IPS-15b (cell line): ENCODE measurements at regions not wholly inside any gene's neighbourhood (a gene's known extent, or its start where the extent isn't known, plus 50 kb on each side); places are given as distances from the start of the nearest gene placed in this dataset.
"Not testable (repeated sequence)": the region's sequence is repeated elsewhere in the genome, so short reads cannot be mapped to it uniquely, and the experiment has no call there.

Experiments
- H3K27me3 ChIP-seq: one replicate; pipeline ENCODE4 v1.6.1; 2013; ENCODE audit warnings: low read length; ENCODE audit not compliant: control insufficient read depth, insufficient read depth
- H3K36me3 ChIP-seq: one replicate; pipeline ENCODE4 v1.6.1; 2013; ENCODE audit warnings: low read length; ENCODE audit not compliant: control insufficient read depth, insufficient read depth
- H3K4me1 ChIP-seq: one replicate; pipeline ENCODE4 v1.6.1; 2013; ENCODE audit warnings: mild to moderate bottlenecking, low read length; ENCODE audit not compliant: control insufficient read depth, insufficient read depth
- H3K4me3 ChIP-seq: one replicate; pipeline ENCODE4 v1.5.1; 2013; ENCODE audit warnings: low read depth, low read length
- H3K9ac ChIP-seq: one replicate; pipeline ENCODE4 v1.6.1; 2013; ENCODE audit warnings: low read depth, mild to moderate bottlenecking, low read length
- H3K9me3 ChIP-seq: one replicate; pipeline ENCODE4 v1.6.1; 2013; ENCODE audit warnings: mild to moderate bottlenecking, low read length; ENCODE audit not compliant: control insufficient read depth, insufficient read depth

DNA sequence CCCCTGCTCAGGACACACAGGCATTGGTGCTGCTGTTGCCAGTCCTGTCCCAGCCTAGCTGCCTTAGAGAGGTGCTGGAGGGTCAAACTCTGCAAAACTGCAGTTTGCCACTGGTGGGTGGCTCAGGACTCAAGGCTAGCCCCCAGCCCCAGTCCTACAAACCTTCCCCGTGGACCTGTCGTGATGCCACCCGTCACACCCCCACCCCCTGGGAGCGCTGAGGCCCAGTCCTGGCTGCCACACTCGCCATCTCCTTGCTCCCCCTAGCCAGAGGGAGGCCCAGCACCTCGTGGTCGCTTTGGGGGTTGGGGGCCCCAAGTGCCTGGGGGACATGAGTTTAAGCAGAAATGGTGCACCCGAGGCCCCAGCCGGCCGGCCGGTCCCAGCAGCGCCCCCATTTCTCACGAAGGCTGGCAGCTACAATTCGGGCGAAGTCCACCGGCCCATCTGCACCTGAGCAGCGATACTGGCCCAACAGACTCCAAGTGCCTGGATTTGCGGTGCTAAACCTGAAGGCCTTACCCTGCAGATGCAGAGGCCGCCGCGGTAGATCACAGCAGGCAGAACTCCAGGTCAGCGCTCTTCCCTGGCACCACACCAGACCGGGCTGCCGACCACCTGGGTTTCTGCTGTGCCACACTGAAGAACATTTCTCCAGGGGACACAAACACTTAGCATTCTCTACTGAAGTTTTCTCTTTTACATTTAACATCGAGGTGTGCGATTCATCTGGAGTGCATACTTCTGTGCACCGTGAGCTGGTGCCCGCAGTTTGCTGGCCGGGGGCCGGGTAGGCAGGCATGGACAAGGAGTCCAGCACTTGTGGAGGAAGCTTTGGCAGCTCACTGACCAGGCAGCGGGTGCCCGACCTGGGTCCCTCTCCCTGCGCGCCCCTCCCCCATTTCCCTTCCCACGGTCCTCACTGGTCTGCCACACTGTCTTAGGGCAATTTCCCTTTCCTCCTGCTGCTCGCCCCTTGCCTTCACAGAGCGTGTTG lies 130.0 kb downstream of the KCNJ12 start:
- Histone ChIP-seq H3K4me1 (no peaks in the 10 kb centered on the region), H3K36me3 (no peaks in the 10 kb centered on the region), H3K27me3 (peaks cover 15% of the 10 kb centered on the region), H3K9me3 (no peaks in the 10 kb centered on the region), H3K9ac (no peak overlapping the region), H3K4me3 (no peak overlapping the region)

DNA sequence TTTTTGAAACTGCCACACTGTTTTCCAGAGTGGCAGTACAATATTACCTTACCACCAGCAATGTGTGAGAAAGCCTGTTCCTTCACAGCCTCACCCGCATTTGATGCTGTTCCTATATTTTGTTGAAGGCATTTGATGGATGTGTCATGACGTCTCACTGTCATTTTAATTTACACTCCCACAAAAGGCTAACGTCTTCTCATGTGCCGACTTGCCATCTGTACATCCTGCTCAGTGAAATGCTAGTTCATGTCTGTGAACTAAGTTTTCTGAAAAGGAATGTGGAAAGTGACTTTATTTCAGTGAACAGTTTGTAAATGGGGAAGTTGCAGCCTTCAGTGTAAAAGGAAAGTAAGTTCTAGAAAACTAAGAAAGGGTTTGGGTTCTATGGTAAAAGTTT lies 131.6 kb downstream of the KCNJ12 start:
- not testable (repeated sequence) for H3K4me3 ChIP-seq

DNA sequence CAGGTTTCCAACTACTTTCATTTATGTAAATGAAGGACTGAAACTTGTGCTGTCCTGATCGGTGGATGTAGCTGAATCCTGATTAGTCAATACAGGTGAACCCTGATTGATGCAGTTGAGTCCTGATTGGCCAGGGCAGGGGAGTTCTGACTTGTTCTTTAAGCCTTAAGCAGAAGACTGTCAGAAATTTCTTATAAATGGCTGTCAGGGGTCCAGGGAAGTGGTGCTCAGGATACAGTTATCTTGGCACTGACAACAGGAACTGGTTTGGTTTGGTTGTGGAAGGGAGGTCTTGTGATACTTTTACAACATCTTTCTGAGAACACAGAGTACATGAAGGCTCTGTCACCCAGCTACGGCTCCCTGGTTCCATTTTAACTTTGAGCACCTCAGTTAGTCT lies 132.1 kb downstream of the KCNJ12 start:
- H3K36me3 ChIP-seq, result no peaks in the 10 kb centered on the region
- no peaks in the 10 kb centered on the region for H3K9me3 ChIP-seq
- no peak overlapping the region for H3K4me3 ChIP-seq
- H3K4me1 ChIP-seq, result peaks cover 2% of the 10 kb centered on the region
- H3K27me3 ChIP-seq, result peaks cover 24% of the 10 kb centered on the region
- no peak overlapping the region for H3K9ac ChIP-seq

More for the DNA sequence above, 131.6 kb downstream of the KCNJ12 start:
- H3K9ac ChIP-seq, H3K9me3 ChIP-seq, H3K36me3 ChIP-seq, H3K4me1 ChIP-seq: not testable (repeated sequence)
- peaks cover 24% of the 10 kb centered on the region for H3K27me3 ChIP-seq

DNA sequence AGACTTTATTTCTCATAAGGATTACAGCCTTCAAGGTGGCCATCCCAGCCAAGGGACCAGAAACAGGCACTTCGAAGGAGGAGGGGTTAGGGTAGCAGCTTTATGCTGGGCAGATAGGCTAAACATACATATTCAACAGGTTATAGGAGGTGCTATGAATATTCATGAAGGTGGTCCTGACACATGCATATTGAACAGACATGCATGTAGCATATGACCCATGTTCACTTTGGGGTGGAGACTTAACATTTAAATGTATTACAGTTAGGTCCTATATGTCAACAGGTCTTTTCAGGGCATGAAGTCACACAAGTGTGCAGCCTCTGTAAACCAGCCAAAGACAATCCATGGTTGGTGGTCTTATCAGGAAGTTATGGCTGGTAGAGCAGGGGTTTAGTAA lies 133.2 kb downstream of the KCNJ12 start:
- not testable (repeated sequence) for H3K36me3 ChIP-seq, H3K9ac ChIP-seq, H3K9me3 ChIP-seq, H3K4me1 ChIP-seq, H3K4me3 ChIP-seq
- peaks cover 24% of the 10 kb centered on the region for H3K27me3 ChIP-seq

DNA sequence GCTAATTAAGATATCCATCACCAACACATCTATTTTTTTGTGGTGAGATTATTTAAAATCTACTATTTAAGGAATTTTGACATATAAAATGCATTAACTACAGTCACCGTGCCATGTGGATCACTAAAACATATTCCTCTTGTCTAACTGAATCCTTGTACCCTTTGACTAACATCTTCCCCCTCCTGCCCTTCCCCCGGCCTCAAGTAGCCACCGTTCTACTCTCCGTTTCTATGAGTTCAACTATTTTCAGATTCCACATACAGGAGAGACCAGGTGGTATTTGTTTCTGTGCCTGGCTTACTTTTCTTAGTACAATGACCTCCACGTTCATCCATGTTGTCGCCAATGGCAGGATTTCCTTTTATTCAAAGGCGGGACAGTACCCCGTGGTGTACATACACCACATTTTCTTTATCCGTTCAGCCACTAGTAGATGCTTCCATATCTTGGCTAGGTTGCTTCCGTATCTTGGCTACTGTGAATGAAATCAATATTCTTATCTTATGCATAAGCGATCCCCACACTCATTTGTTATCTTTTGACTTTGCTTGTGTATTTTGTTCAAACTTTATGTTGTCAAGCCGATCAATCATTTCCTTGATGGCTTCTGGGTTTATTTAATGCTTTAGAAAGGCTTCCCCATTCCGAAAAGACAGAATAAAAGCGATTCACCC lies 134.7 kb downstream of the KCNJ12 start:
- Histone ChIP-seq H3K27me3 (peaks cover 24% of the 10 kb centered on the region), H3K4me1 (peaks cover 2% of the 10 kb centered on the region), H3K9ac (no peak overlapping the region), H3K4me3 (peak overlapping the region; percentile 58), H3K36me3 (no peaks in the 10 kb centered on the region), H3K9me3 (no peaks in the 10 kb centered on the region)

DNA sequence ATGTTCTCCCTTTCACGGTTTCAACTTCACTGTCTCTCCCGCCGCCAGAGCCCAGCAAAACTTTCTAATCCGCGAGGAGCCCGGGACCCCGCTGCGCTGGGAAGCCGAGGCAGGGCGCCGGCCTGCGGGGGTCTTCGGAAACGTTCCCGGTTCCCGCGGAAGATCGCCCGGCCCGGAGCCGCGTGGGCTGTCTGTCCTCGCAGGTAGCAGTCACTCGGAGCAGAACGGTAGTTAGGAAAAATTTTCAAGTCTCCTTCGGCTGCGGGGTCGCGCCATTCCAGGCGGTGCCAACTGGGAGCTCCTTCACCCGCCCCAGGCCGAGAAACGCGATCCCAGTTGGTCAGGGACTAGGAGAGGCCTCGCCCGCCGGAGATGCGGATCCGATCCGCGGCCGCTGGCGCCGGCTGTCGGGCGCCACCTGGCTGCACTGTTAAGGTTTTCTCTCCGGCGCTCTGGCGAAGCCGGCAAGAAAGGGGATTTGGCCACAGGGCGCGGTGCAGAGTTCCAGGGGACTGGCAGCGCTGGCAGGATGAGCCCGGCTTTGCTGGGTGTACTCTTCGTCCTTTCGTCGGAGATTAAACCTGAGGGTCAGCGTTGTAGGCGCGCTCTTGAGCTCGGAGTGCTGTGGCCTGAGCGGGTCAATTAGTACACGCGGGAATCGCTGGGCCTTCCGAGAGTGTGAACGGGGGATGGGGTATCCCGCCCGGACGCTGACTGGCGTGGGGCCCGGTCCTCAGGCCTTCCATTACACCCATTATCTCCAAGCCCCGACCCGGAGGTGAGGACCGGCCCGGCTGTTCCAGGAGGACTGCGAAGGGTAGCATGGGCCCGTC lies 135.4 kb downstream of the KCNJ12 start:
- H3K9me3 ChIP-seq, result no peaks in the 10 kb centered on the region
- no peak overlapping the region for H3K9ac ChIP-seq
- no peaks in the 10 kb centered on the region for H3K36me3 ChIP-seq
- H3K27me3 ChIP-seq, result peaks cover 24% of the 10 kb centered on the region
- peaks cover 2% of the 10 kb centered on the region for H3K4me1 ChIP-seq
- peak overlapping the region; percentile 58 for H3K4me3 ChIP-seq

DNA sequence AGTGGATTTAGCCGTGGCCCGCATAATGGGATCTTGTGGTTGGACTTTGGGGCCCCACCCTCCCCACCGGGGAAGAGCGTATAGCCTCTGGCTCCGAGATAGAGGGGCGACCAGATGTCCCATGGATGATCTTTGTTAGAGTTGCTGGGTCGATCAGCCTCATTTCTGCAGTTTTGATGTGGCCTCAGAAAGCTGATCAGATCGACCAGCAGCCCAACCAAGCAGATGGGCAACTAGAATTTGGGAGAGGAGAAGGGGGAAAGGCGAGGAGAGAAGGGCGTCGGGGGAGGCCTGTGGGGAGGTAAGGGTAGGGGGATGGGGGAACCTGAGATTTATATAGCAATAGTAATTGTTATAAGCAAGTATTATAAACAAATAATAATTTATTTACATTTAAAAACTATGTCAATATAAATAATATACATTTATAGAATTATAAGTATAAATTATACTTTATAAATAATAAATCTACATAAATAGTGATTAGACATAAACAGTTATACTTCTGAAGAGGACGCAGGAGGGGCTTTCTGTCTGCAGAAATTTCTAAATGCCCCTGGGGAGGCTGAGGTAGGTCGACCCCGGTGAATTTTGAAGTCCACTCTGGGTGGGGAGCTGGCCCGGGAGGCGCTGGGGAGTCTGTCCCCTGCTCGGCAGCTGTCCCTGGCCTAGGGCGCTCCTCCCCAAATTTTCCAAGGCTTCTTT lies 136.3 kb downstream of the KCNJ12 start:
- H3K36me3 ChIP-seq, result no peaks in the 10 kb centered on the region
- no peak overlapping the region for H3K9ac ChIP-seq
- no peaks in the 10 kb centered on the region for H3K9me3 ChIP-seq
- peaks cover 2% of the 10 kb centered on the region for H3K4me1 ChIP-seq
- H3K4me3 ChIP-seq, result peak overlapping the region; percentile 50
- H3K27me3 ChIP-seq, result peaks cover 24% of the 10 kb centered on the region

DNA sequence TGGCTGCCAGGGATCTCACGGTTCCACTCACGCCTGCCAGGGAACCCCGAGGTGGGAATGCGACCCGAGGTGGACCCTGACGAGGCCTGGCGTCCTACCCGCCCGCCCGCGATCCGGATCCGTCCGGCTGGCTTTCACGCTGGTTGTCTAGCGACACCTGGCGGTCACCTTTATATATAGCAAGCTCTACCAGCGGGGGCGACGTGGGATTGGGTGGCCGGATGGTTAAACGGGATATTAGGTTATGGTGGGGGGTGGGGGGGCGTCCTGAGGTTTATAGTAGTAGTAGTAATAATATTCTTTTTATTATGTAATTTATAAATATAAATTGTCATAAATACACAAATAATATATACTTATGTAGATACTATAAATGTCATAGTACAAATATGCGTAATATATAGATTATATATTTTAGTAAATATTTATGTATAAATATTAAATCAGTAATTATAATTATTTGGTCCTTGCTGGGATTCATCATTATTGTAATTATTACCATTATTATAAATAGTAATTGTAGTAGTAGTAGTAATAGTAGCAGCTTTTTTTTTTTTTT lies 136.9 kb downstream of the KCNJ12 start:
- Histone ChIP-seq H3K9me3 (no peaks in the 10 kb centered on the region), H3K4me1 (peaks cover 2% of the 10 kb centered on the region), H3K4me3 (peak overlapping the region; percentile 22), H3K27me3 (peaks cover 24% of the 10 kb centered on the region), H3K36me3 (no peaks in the 10 kb centered on the region), H3K9ac (no peak overlapping the region)

DNA sequence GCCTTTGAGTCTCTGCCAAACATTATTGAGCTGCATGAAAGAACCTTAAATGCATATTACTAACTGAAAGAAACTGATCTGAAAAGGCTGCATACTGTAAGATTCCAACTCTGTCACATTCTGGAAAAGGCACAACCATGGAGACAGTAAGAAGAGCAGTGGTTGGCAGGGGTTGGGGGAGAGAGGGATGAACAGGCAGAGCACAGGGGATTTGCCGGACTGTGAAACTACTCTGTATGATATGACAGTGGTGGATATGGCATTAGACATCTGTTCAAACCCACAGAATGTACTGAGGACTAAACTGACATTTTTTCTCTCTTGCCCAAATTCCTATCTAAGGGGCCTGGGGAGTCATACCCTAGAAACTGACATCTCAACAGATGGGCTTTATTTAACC lies 138.4 kb downstream of the KCNJ12 start:
- peaks cover 24% of the 10 kb centered on the region for H3K27me3 ChIP-seq
- H3K9ac ChIP-seq, H3K4me1 ChIP-seq, H3K4me3 ChIP-seq, H3K9me3 ChIP-seq, H3K36me3 ChIP-seq: not testable (repeated sequence)

DNA sequence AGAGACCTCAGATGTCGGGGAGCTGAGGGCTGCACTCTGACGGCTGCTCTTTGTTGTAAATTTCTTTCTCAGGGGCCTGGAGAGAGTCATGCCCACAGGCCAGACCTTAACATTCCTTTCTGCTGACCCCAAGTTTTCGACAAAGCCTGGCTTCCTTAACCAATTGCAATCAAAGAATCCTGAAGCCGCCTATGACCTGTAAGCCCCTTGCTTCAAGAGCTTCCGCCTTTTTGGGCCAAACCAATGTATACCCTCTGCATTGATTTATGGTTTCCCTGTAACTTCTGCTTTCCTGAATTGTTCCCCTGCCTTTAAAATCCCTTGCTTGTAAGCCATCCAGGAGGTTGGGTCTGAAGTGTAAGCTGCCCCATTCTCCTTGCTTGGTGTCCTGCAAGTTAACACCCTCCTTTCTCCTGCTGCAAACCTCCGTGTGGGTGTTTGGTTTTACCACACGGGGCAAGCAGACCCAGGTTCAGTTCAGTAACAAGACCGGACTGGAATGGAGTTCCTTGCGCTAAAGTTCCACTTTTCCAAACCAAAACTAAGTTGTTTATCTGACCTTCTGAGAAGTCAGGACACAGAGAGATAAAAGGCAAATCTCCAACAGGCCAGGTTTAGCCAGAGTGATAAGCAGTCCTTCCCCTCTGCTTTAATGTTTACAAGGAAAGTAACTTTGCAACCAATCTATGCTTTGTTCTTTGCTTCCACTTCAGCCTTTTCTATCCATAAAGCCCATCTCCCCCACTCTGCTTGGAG lies 141.6 kb downstream of the KCNJ12 start:
- Histone ChIP-seq H3K36me3 (no peaks in the 10 kb centered on the region), H3K9ac (no peak overlapping the region), H3K4me1 (no peaks in the 10 kb centered on the region), H3K9me3 (no peaks in the 10 kb centered on the region), H3K4me3 (no peak overlapping the region), H3K27me3 (no peaks in the 10 kb centered on the region)
